ENCODE measurements at regions not wholly inside any gene's neighbourhood (a gene's known extent, or its start where the extent isn't known, plus 50 kb on each side); places are given as distances from the start of the nearest gene placed in this dataset.

DNA sequence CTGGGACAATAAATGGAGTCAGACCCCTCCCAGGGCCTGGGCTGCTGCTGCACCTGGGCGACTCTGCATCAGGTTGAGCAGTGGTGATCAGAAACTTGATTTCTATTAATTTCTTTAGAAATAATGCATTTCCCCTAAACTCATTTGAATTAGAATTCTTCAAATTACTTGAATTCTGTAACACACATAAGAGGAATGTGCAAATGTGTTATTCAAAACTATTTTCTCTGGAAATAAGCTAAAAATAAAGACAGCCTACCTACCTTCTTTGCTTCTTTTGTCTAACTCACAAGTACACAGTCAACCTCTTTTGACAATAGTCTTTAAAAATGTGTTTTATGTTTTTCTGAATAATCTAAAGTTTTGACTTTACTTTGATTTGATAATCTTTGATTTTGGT, 433.0 kb downstream of the KLF12 start:
- Mint-ChIP-seq H3K27ac (no peak overlapping the region), H3K9me3 (ENCODE audit: low read depth) (no peaks in the 10 kb centered on the region), H3K4me1 (ENCODE audit: low read depth) (peaks cover 15% of the 10 kb centered on the region), H3K4me3 (ENCODE audit: low read depth) (no peak overlapping the region), H3K27me3 (no peaks in the 10 kb centered on the region), H3K36me3 (ENCODE audit: insufficient read depth) (peaks cover 10% of the 10 kb centered on the region)
- TF ChIP-seq, protein P1, sequence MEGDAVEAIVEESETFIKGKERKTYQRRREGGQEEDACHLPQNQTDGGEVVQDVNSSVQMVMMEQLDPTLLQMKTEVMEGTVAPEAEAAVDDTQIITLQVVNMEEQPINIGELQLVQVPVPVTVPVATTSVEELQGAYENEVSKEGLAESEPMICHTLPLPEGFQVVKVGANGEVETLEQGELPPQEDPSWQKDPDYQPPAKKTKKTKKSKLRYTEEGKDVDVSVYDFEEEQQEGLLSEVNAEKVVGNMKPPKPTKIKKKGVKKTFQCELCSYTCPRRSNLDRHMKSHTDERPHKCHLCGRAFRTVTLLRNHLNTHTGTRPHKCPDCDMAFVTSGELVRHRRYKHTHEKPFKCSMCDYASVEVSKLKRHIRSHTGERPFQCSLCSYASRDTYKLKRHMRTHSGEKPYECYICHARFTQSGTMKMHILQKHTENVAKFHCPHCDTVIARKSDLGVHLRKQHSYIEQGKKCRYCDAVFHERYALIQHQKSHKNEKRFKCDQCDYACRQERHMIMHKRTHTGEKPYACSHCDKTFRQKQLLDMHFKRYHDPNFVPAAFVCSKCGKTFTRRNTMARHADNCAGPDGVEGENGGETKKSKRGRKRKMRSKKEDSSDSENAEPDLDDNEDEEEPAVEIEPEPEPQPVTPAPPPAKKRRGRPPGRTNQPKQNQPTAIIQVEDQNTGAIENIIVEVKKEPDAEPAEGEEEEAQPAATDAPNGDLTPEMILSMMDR (IDR thresholded peaks at IDR 0.05; ENCODE audit: unreplicated experiment), result no peak
- DNase-seq (ENCODE audit: low spot score, unreplicated experiment), result no peak

DNA sequence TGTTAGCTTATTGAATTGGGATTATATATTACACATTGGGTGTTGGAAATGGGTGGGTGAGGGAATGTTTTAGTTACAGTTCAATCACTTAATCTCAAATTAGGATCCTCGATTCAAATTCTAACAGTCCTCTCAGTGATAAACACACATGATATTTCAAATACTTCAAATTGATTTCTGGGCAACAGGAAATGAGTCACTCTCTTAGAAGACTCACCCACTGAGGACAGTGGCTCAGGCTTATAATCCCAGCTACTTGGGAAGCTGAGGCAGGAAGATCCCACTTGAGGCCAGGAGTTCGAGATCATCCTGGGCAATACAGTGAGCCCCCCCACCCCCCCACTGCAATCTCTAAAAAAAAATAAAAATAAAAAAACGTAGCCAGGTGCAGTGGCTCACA, 435.3 kb downstream of the KLF12 start:
- no peaks in the 10 kb centered on the region for H3K27me3 Mint-ChIP-seq
- no peak overlapping the region for H3K27ac Mint-ChIP-seq
- H3K4me3 Mint-ChIP-seq (ENCODE audit: low read depth), result no peak overlapping the region
- no peak for DNase-seq (ENCODE audit: low spot score, unreplicated experiment)
- no peaks in the 10 kb centered on the region for H3K9me3 Mint-ChIP-seq (ENCODE audit: low read depth)
- H3K36me3 Mint-ChIP-seq (ENCODE audit: insufficient read depth), result peaks cover 22% of the 10 kb centered on the region
- H3K4me1 Mint-ChIP-seq (ENCODE audit: low read depth), result peaks cover 14% of the 10 kb centered on the region
- TF ChIP-seq, protein P1 (IDR thresholded peaks at IDR 0.05; ENCODE audit: unreplicated experiment), result no peak

DNA sequence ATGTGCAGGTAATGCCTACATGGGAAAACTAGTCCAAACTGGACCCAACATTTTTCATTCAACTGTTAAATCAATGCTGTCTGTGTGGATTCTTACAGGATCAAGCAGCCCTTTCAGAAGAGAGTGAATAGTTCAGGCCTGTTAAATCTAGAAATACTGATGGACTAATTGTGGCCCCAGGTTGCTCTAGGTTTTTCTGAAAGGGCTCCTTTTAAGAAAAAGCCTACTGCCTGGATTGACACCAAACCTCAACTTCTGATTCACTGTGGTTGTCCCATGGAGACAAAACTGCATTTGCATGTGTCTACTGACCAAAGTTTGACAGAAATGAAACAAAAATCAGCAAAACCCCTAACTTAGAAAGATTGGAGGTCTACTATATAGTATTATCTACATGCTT, 437.0 kb downstream of the KLF12 start:
- TF ChIP-seq, protein P1 (IDR thresholded peaks at IDR 0.05; ENCODE audit: unreplicated experiment), result no peak
- peaks cover 11% of the 10 kb centered on the region for H3K4me1 Mint-ChIP-seq (ENCODE audit: low read depth)
- peaks cover 20% of the 10 kb centered on the region for H3K36me3 Mint-ChIP-seq (ENCODE audit: insufficient read depth)

DNA sequence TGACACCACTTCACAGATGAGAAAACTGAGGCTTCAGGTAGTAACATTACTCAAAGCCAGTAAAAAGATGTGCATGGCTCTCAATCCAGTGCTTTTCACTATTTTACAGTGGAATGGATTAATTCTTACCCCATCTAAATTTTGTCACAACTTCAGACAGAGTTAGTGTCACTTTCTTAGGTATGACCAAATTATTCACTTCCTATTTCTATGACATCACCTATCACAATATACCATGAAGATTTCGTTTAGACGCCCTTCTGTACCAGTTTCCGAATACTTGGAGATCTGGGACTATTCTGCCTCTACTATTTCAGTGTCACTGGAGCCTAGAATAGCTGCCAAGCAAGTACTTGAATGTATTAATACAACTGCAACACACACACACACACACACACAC, 437.5 kb downstream of the KLF12 start:
- H3K4me1 Mint-ChIP-seq (ENCODE audit: low read depth), result peaks cover 11% of the 10 kb centered on the region
- no peaks in the 10 kb centered on the region for H3K27me3 Mint-ChIP-seq
- H3K4me3 Mint-ChIP-seq (ENCODE audit: low read depth), result no peak overlapping the region
- H3K27ac Mint-ChIP-seq, result no peak overlapping the region
- no peak for DNase-seq (ENCODE audit: low spot score, unreplicated experiment)
- no peaks in the 10 kb centered on the region for H3K9me3 Mint-ChIP-seq (ENCODE audit: low read depth)
- TF ChIP-seq, protein P1 (IDR thresholded peaks at IDR 0.05; ENCODE audit: unreplicated experiment), result no peak
- peaks cover 20% of the 10 kb centered on the region for H3K36me3 Mint-ChIP-seq (ENCODE audit: insufficient read depth)

More for the DNA sequence above, 437.0 kb downstream of the KLF12 start:
- Mint-ChIP-seq H3K27me3 (no peaks in the 10 kb centered on the region), H3K9me3 (ENCODE audit: low read depth) (no peaks in the 10 kb centered on the region), H3K4me3 (ENCODE audit: low read depth) (no peak overlapping the region), H3K27ac (no peak overlapping the region)
- no peak for DNase-seq (ENCODE audit: low spot score, unreplicated experiment)

DNA sequence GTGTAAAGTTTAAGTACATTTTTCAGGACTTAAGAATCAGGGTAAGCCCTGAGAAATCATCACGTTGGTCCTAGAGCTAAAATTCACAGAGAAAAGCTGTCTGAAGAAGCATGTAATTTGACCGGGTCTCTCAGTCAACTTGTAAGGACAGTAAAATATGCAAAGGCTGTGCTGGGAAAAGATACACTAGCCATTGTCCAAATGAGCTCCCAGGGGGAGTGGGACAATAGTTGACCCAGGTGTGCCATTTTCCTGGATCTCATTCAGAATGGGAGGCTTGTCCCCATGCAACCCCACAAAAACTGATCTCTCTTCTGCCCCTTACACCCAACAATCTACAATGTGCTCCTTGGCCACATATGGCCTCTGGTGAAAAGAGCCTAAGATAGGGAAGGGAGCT, 437.9 kb downstream of the KLF12 start:
- H3K9me3 Mint-ChIP-seq (ENCODE audit: low read depth), result no peaks in the 10 kb centered on the region
- no peak overlapping the region for H3K27ac Mint-ChIP-seq
- no peak for DNase-seq (ENCODE audit: low spot score, unreplicated experiment)
- TF ChIP-seq, protein P1 (IDR thresholded peaks at IDR 0.05; ENCODE audit: unreplicated experiment), result no peak
- no peaks in the 10 kb centered on the region for H3K27me3 Mint-ChIP-seq
- H3K36me3 Mint-ChIP-seq (ENCODE audit: insufficient read depth), result peaks cover 20% of the 10 kb centered on the region
- no peak overlapping the region for H3K4me3 Mint-ChIP-seq (ENCODE audit: low read depth)
- peaks cover 10% of the 10 kb centered on the region for H3K4me1 Mint-ChIP-seq (ENCODE audit: low read depth)

Measured in progenitor cell of endocrine pancreas (in vitro differentiated cells).